ENCODE measurements at regions not wholly inside any gene's neighbourhood (a gene's known extent, or its start where the extent isn't known, plus 50 kb on each side); places are given as distances from the start of the nearest gene placed in this dataset.

GRCh38 chr2:126315828-126316227 is 340.1 kb upstream of the GYPC start:
- no peak for TF ChIP-seq POLR2A (IDR thresholded peaks at IDR 0.05)
- TF ChIP-seq CTCF (IDR thresholded peaks at IDR 0.05), result no peak
